Kasumi-1 (cell line): ENCODE measurements at regions not wholly inside any gene's neighbourhood (a gene's known extent, or its start where the extent isn't known, plus 50 kb on each side); places are given as distances from the start of the nearest gene placed in this dataset.

ENCODE experiments used
- DNase-seq, 2 experiments: peaks; one replicate each; lab custom pipeline; 2025; lab: John Stamatoyannopoulos, UW

GRCh38 chr1:239436286-239436685 is 49.9 kb downstream of the CHRM3 start:
- no peak for DNase-seq

DNA sequence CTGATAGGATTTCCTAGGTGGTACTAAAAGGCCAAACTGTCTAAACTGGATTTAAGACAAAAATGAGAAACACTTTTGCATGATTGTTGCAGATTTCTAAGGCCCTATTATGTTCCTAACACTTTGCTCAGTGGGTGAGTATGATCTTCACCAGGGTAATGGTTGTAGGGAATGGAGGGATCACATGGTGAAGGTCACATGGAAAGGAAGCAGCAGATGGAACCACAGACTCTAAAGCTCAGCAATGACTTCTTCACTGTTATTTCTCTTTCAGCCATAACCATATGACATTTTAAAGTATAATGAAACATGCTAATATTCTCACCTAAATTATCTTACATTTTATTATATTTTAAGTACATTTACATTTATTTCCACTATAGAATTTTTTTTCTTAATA is 51.5 kb downstream of the CHRM3 start:
- no peak for DNase-seq

DNA sequence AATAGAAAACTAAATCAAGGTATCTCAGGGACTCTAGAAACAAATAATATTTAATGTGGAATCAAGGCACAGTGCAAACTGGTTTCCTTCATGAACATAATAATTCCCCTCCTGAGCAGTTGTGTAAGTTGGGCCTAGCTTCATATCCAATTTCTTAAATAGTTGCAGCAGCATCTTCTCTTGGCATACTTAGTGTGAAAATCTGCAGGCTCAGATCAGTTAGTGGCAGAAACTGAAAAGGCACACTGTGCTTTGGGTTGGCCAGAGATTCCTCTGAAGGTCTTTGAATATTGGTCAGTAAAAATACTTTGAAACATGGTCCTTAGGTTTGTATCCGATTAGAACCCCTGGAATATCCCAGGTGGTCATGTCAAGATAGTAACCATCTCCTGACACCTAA is 52.5 kb downstream of the CHRM3 start:
- no peak for DNase-seq

DNA sequence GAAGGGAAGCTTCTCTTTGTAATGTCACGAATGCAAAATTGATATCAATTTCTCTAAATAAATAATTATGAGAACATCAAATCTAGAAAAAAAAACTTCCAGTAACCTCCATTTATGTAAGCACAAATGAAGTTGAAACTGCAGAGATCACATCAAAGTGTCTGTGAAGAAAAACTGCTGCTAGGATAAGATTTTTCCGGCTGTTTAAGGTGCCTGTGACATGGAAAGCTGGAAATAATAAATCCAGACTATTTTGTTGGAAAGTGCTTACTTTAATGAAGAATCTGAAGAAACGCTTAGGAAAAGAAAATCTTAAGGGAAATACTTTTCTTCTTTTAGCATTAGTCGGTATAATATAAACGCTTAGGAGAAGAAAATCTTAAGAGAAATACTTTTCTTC is 57.0 kb downstream of the CHRM3 start:
- no peak for DNase-seq

- no peak for DNase-seq
Observed at GRCh38 chr1:239446611-239447010, 60.2 kb downstream of the CHRM3 start.

DNA sequence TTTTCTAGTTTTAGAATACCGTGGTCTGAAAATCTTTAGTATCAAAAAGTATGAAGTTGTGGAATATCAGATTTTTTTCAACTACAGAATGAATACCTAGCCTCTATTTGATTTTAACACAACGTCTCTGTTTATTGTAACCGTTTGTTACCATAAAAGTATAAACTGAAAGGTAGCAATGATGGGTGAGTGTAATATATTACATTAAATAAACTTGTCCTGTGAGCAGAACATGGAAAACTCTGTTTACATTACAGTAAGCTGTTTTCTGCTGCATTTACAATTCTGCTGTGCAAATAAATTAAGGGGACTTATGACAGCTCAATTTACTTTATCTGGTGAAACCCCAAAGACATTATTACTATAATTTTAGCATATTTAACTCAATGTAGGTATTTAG is 62.5 kb downstream of the CHRM3 start:
- no peak for DNase-seq

DNA sequence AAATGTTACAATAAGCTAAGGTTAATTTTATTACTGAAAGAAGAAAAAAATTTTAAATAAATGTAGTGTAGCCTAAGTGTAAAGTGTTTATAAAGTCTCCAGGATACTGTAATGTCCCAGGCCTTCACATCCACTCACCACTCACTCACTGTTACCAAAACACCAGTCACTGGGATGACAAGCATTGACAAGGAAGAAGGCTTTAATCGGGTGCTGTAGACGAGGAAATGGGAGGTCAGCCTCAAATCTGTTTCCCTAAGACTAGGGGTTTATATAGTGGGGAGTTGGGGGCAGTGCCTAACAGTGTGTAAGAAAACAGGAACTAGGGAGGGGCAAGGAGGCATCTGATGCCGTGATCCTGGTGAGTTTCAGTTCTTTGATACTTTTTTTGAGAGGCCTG is 69.4 kb downstream of the CHRM3 start:
- DNase-seq = no peak

DNA sequence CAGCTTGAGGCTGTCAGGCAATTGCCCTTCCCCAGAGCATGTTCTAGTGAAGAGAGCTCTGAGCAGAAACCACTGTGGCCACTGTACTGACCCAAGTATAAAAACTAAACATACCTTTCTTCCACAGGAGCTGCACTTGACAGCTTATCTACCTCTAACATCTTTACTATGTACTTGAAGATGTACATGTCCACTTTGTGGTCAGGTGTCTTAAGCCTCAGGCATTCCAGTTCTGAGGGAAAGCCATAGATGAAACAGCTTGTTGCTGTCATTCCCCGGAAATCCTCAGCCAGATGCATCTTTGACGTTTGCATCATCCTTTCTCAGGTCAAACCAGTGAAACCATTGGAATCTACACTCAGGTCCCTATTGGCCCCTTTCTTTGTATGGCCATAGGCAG is 70.4 kb downstream of the CHRM3 start:
- DNase-seq = no peak

GRCh38 chr1:239457491-239458143 is 71.2 kb downstream of the CHRM3 start:
- DNase-seq = no peak

DNA sequence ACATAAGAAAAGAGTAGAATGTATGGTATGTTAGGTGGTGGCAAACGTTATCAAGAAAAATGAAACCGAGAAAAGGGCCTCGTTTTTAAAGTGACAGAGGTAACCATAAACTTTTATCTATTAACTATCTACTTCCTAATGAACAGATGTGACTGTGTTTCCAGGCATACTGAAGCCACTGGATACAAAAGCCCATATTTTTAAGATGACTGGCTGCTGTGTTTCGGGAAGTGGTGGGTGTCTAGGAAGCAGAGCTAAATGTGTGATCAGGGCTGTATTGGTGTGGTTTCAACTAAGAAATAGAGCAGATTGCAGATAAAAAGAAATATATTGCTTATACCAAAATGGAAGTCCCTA is 71.8 kb downstream of the CHRM3 start:
- no peak for DNase-seq

DNA sequence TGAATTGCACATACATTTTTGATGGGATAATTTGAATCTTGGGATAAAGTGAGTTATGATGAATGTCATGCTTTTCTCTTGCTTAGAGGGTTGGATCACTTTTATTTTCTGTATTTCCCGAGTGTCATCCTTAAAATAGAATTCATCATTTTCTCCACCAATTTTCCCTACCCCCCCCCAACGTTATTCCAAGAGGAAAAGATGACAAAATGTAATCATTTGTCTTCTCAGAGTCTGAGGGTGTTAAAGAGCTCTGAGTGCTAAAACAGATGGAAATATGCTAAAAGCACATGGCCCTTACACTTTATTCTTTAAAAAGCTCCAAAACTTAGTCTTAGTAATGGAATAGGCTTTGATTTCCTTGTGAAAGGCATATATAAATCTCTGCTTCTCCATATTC is 81.4 kb downstream of the CHRM3 start:
- no peak for DNase-seq

- no peak for DNase-seq
Observed at GRCh38 chr1:239478069-239478468, 91.7 kb downstream of the CHRM3 start.

- no peak for DNase-seq
Observed at GRCh38 chr1:239483391-239483790, 97.0 kb downstream of the CHRM3 start.

DNA sequence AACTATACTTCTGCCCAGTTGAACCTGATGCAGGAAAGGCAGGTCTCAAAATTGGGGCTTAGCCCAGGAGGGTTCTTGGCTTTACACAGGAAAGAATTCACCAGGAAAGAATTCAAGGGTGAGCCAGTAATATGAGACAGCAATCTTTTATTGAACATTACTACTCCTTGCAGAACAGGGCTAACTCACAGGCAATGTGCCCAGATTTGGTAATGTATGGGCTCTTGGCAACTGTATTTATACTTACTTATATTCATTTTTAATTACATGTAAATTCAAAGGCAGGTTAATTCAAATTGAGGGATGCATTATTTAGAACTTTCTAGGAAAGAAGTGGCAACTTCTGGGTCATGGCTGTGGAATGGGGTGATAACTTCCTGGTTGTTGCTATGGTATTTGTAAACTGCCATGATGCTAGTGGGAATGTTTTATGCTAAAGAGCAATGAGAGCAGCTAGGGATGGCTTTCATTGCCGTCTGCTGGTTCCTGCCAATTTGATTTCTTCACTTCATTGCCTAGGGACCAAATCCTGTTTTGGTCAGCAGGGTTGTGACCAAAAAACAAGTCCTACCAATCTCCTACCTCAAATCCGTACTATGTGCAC is 107.5 kb downstream of the CHRM3 start:
- no peak for DNase-seq

GRCh38 chr1:239505094-239505493 is 118.7 kb downstream of the CHRM3 start:
- no peak for DNase-seq

- no peak for DNase-seq
Observed at GRCh38 chr1:239507826-239508225, 121.5 kb downstream of the CHRM3 start.

GRCh38 chr1:239511875-239512274 is 125.5 kb downstream of the CHRM3 start:
- no peak for DNase-seq

DNA sequence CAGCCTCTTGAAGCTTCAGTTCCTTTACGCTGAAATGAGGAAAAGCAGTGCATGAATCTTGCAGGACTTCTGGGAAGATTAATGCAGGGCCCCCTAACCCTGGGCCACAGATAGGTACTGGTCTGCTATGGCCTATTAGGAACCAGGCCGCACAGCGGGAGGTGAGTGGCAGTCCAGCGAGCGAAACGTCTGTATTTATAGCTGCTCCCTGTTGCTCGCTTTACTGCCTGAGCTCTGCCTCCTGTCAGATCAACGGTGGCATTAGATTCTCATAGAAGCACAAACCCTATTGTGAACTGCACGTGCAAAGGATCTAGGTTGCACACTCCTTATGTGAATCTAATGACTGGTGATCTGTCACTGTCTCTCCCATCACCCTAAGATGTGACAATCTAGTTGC is 130.2 kb downstream of the CHRM3 start:
- no peak for DNase-seq

DNA sequence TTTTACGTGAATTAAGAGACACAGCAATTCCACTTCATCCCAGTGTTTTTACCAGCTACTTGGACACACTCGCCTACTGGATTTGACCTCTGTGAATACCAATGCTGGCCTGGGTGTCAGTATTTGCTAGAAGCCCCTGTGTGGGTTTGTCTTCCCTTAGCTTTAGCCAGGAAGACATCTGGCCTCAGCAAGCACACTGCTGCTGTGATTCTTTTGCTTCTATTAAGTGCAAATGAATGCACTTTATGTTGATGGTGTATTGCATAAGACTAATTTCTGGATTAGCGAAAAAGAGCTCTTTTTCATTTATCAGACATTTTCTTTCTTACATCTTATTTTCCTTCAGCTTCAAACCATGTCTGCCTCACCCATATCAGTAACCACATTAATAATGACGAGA is 140.0 kb downstream of the CHRM3 start:
- no peak for DNase-seq

- DNase-seq = no peak
Observed at GRCh38 chr1:239527051-239527693, 140.8 kb downstream of the CHRM3 start.

- no peak for DNase-seq
Observed at GRCh38 chr1:239536165-239536849, 149.9 kb downstream of the CHRM3 start.

DNA sequence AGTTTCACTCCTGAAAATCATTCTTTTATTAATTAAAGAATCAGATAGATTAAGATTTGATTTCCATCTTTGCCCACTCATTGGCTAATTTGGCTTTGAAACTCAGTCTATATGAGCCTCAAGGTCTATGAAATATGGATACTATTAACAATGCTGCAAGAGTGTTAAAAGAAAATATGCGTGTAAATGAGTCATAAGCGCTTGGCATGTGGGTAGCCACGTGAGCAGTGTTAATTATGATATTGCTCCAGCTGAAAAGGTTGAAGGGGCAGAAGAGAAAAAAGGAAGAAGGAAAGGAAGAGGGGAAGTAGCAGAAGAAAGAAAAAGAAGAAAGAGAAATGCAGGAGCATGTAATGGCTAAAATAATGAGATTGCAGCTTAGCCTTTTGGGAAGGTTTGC is 151.4 kb downstream of the CHRM3 start:
- DNase-seq = no peak
